ENCODE measurements at regions not wholly inside any gene's neighbourhood (a gene's known extent, or its start where the extent isn't known, plus 50 kb on each side); places are given as distances from the start of the nearest gene placed in this dataset.

DNA sequence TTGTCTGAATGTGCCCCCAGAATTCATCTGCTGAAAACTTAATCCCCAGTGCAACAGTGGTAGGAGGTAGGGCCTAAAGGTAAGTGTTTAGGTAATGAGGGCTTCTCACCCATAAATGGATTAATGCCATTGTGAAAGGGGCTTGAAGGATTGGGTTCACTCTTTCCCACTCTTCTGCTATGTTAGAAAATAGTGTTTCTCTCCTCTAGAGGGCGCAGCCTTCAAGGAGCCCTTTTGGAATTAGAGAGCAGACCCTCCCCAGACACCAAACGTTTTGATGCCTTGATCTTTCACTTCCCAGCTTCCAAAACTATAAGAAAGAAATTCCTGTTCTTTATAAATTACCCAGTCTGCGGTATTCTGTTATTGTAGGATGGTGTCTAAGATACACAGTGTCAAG is 706.4 kb downstream of the SMARCA1 start:
- no peak for FAIRE-seq
- Histone ChIP-seq H3K9me3 (ENCODE audit: control insufficient read depth, low read depth, low read length) (no peaks in the 10 kb centered on the region), H3K4me1 (ENCODE audit: control insufficient read depth, extremely low read depth, insufficient read depth, low read length) (no peaks in the 10 kb centered on the region), H3K27me3 (ENCODE audit: control insufficient read depth, extremely low read depth, insufficient read depth, low read length) (no peaks in the 10 kb centered on the region), H2AFZ (ENCODE audit: control insufficient read depth, low read length) (no peak overlapping the region), H3K36me3 (ENCODE audit: control insufficient read depth in 2 of 2, extremely low read depth in 1 of 2, insufficient read depth in 2 of 2, low read length in 2 of 2) (no peaks in the 10 kb centered on the region), H3K9me1 (ENCODE audit: control insufficient read depth, extremely low read depth, insufficient read depth, low read length) (no peaks in the 10 kb centered on the region), H3K4me2 (ENCODE audit: control insufficient read depth, extremely low read depth, insufficient read depth, low read depth, low read length) (no peak overlapping the region), H3K79me2 (ENCODE audit: control insufficient read depth, insufficient read depth, low read length) (no peaks in the 10 kb centered on the region), H3K9ac (ENCODE audit: control insufficient read depth, extremely low read depth, insufficient read depth, low read length) (no peak overlapping the region), H3K27ac (ENCODE audit: control insufficient read depth, insufficient read depth, low read length) (no peak overlapping the region), H4K20me1 (ENCODE audit: control insufficient read depth, extremely low read depth, insufficient read depth, low read length) (no peaks in the 10 kb centered on the region), H3K4me3 (ENCODE audit: control insufficient read depth in 2 of 3, extremely low read depth in 1 of 3, insufficient read depth in 2 of 3, low read depth in 1 of 3, low read length in 3 of 3) (no peak overlapping the region)
- DNase-seq (ENCODE audit: low read depth, low spot score): no peak
- dilution Hi-C loops (cut with MboI; ENCODE audit: extremely low pct_ligation_motif_present, low sequenced_read_pairs): no loop called here
- TF ChIP-seq, protein P1, sequence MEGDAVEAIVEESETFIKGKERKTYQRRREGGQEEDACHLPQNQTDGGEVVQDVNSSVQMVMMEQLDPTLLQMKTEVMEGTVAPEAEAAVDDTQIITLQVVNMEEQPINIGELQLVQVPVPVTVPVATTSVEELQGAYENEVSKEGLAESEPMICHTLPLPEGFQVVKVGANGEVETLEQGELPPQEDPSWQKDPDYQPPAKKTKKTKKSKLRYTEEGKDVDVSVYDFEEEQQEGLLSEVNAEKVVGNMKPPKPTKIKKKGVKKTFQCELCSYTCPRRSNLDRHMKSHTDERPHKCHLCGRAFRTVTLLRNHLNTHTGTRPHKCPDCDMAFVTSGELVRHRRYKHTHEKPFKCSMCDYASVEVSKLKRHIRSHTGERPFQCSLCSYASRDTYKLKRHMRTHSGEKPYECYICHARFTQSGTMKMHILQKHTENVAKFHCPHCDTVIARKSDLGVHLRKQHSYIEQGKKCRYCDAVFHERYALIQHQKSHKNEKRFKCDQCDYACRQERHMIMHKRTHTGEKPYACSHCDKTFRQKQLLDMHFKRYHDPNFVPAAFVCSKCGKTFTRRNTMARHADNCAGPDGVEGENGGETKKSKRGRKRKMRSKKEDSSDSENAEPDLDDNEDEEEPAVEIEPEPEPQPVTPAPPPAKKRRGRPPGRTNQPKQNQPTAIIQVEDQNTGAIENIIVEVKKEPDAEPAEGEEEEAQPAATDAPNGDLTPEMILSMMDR (optimal IDR thresholded peaks at IDR 0.05 in 1 of 3, IDR thresholded peaks at IDR 0.05 in 1 of 3, conservative IDR thresholded peaks at IDR 0.05 in 1 of 3; ENCODE audit: extremely low read depth in 1 of 3, insufficient read depth in 2 of 3, low read length in 3 of 3): peak in 1 of 3 experiments; percentile 37
- no peak for TF ChIP-seq EZH2 (IDR thresholded peaks at IDR 0.05; ENCODE audit: low read length)

DNA sequence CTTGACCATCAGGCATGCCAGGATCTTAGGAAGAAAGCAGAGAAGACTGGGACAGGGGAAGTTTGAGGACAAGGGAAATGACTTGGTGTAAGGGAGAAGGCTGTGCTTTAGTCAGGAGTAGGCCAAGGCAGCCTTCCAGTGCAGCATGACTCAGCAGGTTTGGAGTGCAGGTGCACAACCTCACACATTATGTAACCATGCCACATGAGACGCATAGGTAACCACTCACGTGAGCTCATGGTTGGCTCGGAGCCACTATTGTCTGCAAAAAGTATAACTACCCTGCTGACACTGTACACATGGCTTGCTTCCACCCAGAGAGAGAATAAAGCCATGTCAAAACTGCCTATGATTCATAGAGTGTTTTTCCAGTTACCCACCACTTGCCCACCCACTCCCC is 715.9 kb downstream of the SMARCA1 start:
- FAIRE-seq (no peak), DNase-seq (ENCODE audit: low read depth, low spot score) (no peak)
- no peak overlapping the region for H3K4me3 ChIP-seq (ENCODE audit: control insufficient read depth in 2 of 3, extremely low read depth in 1 of 3, insufficient read depth in 2 of 3, low read depth in 1 of 3, low read length in 3 of 3)
- no peak overlapping the region for H3K27ac ChIP-seq (ENCODE audit: control insufficient read depth, insufficient read depth, low read length)
- no peaks in the 10 kb centered on the region for H3K79me2 ChIP-seq (ENCODE audit: control insufficient read depth, insufficient read depth, low read length)
- no peaks in the 10 kb centered on the region for H3K27me3 ChIP-seq (ENCODE audit: control insufficient read depth, extremely low read depth, insufficient read depth, low read length)
- TF ChIP-seq EZH2 (IDR thresholded peaks at IDR 0.05; ENCODE audit: low read length): no peak
- TF ChIP-seq, protein P1 (optimal IDR thresholded peaks at IDR 0.05 in 1 of 3, IDR thresholded peaks at IDR 0.05 in 1 of 3, conservative IDR thresholded peaks at IDR 0.05 in 1 of 3; ENCODE audit: extremely low read depth in 1 of 3, insufficient read depth in 2 of 3, low read length in 3 of 3): no peak
- H3K9me1 ChIP-seq (ENCODE audit: control insufficient read depth, extremely low read depth, insufficient read depth, low read length): no peaks in the 10 kb centered on the region
- H3K9me3 ChIP-seq (ENCODE audit: control insufficient read depth, low read depth, low read length): peaks cover 2% of the 10 kb centered on the region
- no peaks in the 10 kb centered on the region for H4K20me1 ChIP-seq (ENCODE audit: control insufficient read depth, extremely low read depth, insufficient read depth, low read length)
- no peaks in the 10 kb centered on the region for H3K36me3 ChIP-seq (ENCODE audit: control insufficient read depth in 2 of 2, extremely low read depth in 1 of 2, insufficient read depth in 2 of 2, low read length in 2 of 2)
- H2AFZ ChIP-seq (ENCODE audit: control insufficient read depth, low read length): no peak overlapping the region
- dilution Hi-C loops (cut with MboI; ENCODE audit: extremely low pct_ligation_motif_present, low sequenced_read_pairs): no loop called here
- no peaks in the 10 kb centered on the region for H3K4me1 ChIP-seq (ENCODE audit: control insufficient read depth, extremely low read depth, insufficient read depth, low read length)
- H3K9ac ChIP-seq (ENCODE audit: control insufficient read depth, extremely low read depth, insufficient read depth, low read length): no peak overlapping the region
- H3K4me2 ChIP-seq (ENCODE audit: control insufficient read depth, extremely low read depth, insufficient read depth, low read depth, low read length): no peak overlapping the region

All from keratinocyte (primary cell).